CD4-positive, alpha-beta T cell treated with Interleukin-4 for 1 hour (primary cell): ENCODE measurements at regions not wholly inside any gene's neighbourhood (a gene's known extent, or its start where the extent isn't known, plus 50 kb on each side); places are given as distances from the start of the nearest gene placed in this dataset.
"Not testable (repeated sequence)": the region's sequence is repeated elsewhere in the genome, so short reads cannot be mapped to it uniquely, and the experiment has no call there.

Experiments
- DNase-seq, 2 donors: peaks; one replicate each; pipeline ENCODE4 v3.0.0-alpha.2; 2020 to 2022

GRCh38 chr1:230591678-230592077, 50.6 kb upstream of the COG2 start:
- no peak for DNase-seq

GRCh38 chr1:230589951-230590350, 52.3 kb upstream of the COG2 start:
- DNase-seq = no peak

- no peak for DNase-seq
These were observed 53.9 kb upstream of the COG2 start for GRCh38 chr1:230588323-230588746.

GRCh38 chr1:230587061-230587460, 55.2 kb upstream of the COG2 start:
- DNase-seq = no peak

GRCh38 chr1:230584660-230585059, 57.6 kb upstream of the COG2 start:
- DNase-seq = no peak

GRCh38 chr1:230581446-230582079, 60.7 kb upstream of the COG2 start:
- DNase-seq = no peak

- DNase-seq = no peak
These were observed 63.7 kb upstream of the COG2 start for GRCh38 chr1:230578616-230579015.

- DNase-seq = no peak
These were observed 64.7 kb upstream of the COG2 start for GRCh38 chr1:230577537-230577936.

- no peak for DNase-seq
These were observed 66.3 kb upstream of the COG2 start for GRCh38 chr1:230575886-230576500.

GRCh38 chr1:230574502-230574901, 67.8 kb upstream of the COG2 start:
- no peak for DNase-seq

- DNase-seq = no peak
These were observed 68.6 kb upstream of the COG2 start for GRCh38 chr1:230573658-230574057.

GRCh38 chr1:230572121-230573105, 69.9 kb upstream of the COG2 start:
- DNase-seq = peak in 1 of 2 donors; percentile 17

- DNase-seq = no peak
These were observed 71.4 kb upstream of the COG2 start for GRCh38 chr1:230570724-230571360.

GRCh38 chr1:230569201-230569600, 73.1 kb upstream of the COG2 start:
- DNase-seq = no peak

- DNase-seq = no peak
These were observed 73.6 kb upstream of the COG2 start for GRCh38 chr1:230568676-230569075.

GRCh38 chr1:230568008-230568407, 74.3 kb upstream of the COG2 start:
- DNase-seq = no peak

- no peak for DNase-seq
These were observed 75.1 kb upstream of the COG2 start for GRCh38 chr1:230567221-230567575.

- DNase-seq = not testable (repeated sequence)
These were observed 75.6 kb upstream of the COG2 start for GRCh38 chr1:230566532-230567220.

GRCh38 chr1:230565141-230565540, 77.1 kb upstream of the COG2 start:
- no peak for DNase-seq

GRCh38 chr1:230563591-230563990, 78.7 kb upstream of the COG2 start:
- DNase-seq = no peak

- no peak for DNase-seq
These were observed 80.7 kb upstream of the COG2 start for GRCh38 chr1:230561570-230561969.

- no peak for DNase-seq
These were observed 84.0 kb upstream of the COG2 start for GRCh38 chr1:230558324-230558723.

- DNase-seq = no peak
These were observed 85.8 kb upstream of the COG2 start for GRCh38 chr1:230556453-230556852.
